RCC 7860 (cell line): ENCODE measurements at regions not wholly inside any gene's neighbourhood (a gene's known extent, or its start where the extent isn't known, plus 50 kb on each side); places are given as distances from the start of the nearest gene placed in this dataset.
A peak's percentile ranks its signal among the peaks of the same experiment; 100 is the strongest.
"Not testable (repeated sequence)": the region's sequence is repeated elsewhere in the genome, so short reads cannot be mapped to it uniquely, and the experiment has no call there.

ENCODE experiments used
- DNase-seq: peaks from one replicate; pipeline ENCODE4 v3.0.0-alpha.2; 2015; ENCODE audit warnings: low spot score
- FAIRE-seq: peaks from 2 replicates; lab custom pipeline; 2012; peaks lifted over from hg19 to GRCh38; lab: Jason Lieb, UNC

DNA sequence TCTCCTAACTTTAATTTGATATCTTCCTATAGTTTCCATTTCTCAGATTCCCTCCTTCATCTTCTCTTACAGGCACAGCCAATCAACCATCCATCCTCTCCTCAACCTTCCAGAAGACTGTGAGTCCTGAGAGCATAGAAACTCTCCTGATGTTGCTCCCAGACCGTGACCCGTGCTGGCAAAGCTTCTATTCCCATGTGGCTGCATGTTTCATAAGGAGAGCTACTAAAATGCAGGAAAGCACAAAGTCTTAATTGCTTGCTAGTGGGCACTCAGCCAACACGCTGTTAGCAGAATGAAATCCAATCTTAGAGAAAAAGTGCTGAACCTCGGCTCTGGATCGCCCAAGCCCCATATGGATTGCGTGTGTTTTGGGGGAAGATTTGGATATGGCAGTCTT lies 1244.7 kb upstream of the ZEB2 start:
- FAIRE-seq: no peak
- no peak for DNase-seq

DNA sequence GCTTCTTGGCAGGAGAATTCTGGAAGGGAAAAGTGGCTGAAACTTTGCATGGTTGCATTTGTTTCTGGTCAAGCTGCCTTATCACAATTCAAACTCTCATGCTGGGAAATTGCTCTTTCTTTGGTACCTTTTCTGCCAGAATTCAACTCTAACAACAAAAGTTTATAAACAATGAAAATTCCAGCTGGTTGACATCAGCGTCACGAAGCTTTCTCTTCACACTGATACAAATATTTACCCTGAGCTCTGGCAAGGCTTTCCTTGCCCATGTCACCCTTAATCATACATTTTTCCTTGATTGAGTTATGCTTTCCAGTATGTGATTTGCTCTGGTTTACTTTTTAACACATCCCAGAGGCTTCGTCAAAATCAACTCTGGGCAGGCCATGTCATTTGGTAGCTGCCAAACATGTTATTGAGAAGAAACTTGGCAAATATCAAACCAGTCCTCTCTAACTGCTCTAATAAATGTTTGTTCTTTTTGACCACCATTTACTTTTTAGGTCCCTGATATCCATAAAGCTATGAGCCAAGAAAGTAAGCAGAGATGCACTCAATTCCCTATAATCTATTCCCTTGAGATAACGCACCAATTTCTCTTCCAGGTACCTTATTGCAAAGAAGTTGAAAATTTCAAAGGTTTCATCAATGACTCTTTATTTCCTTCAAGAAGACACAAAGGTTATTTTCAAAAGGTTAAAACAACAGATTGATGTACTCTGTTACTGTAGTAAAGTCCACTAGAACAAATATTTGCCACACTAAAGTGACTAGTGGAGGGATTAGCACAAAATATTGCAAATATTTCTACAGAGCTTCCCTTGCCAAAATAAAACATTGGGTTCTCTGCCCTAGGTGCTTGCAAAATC lies 1241.1 kb upstream of the ZEB2 start:
- DNase-seq (peak; percentile 73), FAIRE-seq (peak; percentile 25)

DNA sequence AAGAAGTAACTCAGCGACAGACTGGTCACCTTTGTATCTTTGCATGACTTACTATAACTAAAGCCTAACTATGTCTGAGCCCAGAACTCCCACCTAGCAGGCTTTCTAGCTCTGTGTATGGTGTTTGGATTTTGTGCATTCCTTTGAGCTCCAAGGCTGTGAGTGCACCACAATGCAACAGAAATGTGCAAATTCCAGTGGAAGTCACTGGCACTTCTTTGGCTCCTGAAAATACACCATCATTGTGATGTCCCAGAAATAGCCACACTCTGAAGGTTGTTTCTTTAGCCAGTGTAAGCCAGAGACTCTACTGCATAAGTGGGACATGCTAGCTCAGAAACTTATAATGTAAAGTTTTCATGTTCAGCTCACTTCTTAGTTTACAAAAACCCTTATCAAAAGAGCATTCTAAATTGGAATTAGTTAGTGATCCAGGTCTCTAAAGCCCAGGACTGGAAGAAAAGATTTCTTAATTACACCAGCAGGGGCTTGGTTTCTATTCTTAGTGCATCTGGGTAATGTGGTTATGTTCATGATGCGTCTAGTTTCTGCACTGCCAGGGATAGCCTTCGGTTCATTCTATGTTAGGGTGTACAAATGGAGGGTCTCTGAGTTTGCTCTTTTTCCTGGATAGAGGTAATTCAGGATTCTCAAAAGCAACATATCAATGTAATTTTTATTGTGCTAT lies 1239.5 kb upstream of the ZEB2 start:
- FAIRE-seq (no peak), DNase-seq (no peak)

DNA sequence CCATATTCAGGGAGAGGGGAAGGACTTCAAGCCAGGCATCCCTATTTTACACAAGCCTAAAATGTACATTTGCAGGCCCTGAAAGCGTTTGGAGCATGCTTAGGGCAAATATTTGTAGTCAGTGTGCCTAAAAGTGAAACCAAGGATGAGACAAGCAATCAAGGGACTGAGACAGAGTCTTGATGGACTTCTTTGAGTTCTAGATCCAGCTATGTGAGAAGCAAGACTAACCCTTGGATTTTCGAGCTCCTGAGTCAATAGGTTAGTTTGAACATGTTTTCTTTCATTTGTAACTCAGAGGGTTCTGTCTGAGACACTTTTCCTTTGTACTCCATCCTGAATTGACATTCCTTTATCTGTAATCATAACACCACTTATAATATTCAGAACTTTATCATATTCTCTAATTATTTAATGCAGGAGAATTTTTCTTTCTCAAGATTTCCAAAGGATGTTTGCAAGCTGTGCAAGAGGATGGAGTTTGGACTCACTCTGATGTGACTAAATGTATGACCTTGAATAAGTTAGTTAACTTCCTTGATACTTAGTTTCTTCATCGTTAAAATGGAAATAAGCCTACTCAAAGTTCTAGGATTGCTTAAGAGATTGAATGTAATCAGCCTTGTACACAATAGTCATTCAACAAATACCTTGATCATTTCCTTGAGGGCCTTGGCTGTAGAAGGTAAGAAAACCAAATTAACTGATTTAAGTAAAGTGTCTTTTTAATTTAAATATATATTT lies 1237.8 kb upstream of the ZEB2 start:
- DNase-seq: no peak
- no peak for FAIRE-seq

DNA sequence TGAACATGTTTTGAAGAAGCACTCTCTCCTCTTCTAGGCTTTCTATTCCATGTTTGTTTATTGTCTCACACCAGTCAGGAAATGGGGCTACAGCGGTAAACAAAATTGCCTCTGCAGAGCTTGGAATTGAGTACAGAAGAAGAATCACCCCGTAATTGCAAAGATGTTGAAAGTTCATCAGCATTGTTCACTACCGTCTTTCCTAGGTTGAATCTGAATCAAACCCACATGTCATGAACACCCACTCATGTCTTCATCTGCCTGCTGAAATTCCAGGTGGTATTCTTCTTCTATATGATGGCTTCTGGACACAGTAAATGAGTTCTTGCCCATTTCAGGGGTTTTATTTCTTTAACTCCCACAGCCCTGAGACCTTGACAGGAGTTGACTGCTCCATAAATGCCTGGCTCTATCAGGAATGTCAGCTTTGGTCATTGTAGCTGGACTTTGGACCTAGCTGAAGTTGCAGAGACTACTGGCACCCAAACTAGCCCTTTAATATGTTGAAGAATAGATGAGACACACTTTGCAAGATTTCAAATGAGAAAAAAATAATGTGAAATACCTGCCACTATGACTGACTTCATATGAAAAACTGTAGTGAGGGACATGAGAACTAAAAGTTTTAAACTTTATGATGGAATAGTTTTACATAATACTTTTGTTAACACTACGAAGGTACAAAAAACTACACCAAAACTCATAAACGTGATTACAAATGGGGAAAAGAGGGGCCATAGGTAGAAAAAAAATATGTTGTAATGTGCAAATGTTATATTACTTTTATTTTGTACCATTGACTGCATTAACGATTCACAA lies 1235.3 kb upstream of the ZEB2 start:
- DNase-seq (no peak), FAIRE-seq (no peak)

DNA sequence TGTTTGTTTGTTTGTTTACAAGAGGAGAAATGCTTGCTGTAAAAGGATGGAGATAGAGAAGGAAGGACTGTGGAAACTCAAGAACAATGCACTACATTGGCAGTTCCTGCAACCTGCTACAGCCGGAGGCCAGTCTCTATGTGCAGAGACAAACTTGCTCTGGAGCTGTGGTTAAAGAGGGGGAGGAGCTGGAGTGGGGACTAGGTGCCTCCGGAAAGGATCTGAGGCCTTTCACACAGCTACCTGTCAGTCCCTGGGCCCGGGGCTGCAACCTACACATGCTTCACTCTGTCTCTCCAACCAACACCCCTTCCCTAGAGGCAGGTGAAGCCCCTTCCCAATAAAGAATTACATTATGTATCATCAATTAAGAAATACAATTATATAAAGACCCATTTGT lies 1234.0 kb upstream of the ZEB2 start:
- FAIRE-seq (no peak), DNase-seq (no peak)

DNA sequence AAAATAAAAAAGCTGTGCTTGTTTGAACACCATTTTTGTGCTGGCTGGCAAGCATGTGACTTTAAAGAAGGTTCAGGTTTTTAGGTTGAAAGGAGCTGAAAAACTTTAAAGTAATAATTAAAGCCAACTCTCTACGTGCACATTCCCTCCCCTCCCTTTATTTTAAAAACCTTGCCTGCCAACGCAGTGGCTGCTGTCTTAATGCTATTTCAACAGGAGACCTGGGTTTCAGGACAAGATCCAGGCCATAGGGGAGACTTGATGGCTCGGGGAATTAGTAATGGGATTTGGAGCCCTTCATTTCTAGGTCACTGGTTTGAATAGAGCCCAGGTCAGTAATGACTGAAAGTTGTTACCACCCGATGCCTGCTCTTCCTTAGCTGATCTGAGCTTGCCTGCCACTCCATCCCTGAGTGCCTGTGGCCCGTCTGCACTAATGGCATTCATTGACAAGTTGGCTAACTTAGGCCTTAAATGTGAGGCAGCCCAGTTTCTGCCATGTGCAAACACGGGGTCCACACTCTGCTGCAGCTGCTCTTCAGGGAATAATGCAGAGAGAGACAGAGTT lies 1233.2 kb upstream of the ZEB2 start:
- DNase-seq: no peak
- no peak for FAIRE-seq

DNA sequence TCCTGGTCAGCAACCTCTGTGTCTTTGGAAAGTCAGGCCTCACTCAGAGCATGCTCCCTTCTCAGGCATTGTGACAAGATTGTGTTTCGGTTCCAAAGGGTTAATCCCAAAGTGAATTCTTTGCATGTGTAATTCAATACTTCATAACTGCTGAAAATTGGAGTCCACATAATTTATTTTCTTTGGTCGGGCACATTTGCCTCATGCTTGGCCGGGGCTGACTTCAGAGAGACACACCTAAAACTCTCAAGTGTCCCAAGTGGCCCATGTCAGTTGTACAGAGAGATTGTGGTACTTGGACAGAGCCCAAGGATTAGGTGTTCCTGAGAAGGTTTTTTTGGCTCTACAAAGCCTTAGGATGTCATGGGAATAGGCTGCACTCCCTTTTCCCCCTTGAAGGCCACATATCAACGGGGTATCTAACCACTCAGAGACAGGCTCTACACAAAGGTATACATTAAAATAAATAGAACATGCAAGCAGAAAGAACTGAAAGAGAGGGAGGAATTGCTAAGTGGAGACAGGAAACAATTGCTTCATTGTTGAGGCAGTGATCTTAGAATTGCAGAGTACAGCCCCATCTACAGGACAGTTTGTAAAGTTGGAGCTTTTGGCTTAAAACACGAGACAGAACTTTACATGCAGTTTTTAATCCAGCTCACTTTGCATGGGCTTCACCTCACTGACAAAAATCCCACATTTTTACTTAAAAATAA lies 1232.3 kb upstream of the ZEB2 start:
- peak; percentile 67 for FAIRE-seq

DNA sequence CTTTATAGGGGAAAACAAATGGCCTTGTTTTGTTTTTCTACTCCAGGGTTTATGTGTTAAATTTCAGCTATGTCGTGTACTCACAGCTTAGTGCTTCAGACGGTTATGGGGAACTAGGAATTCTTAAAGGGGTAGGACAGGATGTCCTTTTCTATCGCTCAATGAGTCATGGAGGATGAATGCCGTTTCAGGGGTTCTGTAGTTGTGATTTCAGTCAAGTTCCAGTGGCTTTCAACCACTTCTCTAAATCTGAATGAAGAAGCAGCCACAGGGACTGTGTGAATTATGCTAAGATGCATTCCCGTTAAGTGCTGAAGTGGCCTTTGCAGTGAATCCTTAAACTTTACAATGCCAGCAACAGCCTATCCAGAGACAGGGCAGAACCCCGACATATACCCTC lies 1231.7 kb upstream of the ZEB2 start:
- DNase-seq (peak; percentile 45), FAIRE-seq (no peak)

More for the DNA sequence above, 1232.3 kb upstream of the ZEB2 start:
- peak; percentile 54 for DNase-seq

DNA sequence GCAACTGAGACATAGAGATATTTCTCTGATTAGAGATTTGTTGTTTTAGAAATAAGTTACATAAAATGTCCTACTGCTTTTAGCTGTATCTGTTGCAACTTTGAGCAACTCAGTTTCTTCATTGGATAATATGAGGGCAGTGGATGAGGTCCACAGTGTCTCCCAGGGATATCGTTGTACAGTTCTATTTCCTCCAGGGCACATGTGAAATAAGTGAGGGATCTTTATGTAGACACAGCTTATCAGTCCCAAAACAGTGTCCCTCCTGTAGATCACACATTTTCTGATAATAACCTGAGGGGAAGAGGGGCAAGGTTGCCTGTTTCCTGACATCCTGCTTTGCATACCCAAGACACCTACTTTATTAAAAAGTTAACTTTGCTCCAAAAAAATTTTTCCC lies 1231.2 kb upstream of the ZEB2 start:
- DNase-seq: no peak
- no peak for FAIRE-seq

DNA sequence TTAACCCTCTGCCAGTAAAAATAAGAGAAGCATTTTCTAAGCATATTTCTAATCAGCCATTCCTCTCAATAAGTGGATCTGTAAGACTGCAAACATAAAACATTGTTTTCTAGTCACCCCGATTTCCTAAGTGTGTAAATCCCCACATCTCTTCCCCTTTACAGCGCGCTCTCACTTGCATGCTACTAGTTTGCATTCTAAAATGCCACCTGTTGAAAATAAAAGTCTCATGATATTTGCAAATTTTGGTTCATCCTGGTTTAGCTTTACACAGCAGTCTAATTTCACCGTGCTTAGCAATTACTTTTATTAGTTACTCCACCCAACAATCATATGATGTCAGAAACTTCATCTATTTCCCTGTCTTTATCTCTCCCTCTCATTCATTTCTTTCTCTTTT lies 1230.7 kb upstream of the ZEB2 start:
- FAIRE-seq (no peak), DNase-seq (no peak)

DNA sequence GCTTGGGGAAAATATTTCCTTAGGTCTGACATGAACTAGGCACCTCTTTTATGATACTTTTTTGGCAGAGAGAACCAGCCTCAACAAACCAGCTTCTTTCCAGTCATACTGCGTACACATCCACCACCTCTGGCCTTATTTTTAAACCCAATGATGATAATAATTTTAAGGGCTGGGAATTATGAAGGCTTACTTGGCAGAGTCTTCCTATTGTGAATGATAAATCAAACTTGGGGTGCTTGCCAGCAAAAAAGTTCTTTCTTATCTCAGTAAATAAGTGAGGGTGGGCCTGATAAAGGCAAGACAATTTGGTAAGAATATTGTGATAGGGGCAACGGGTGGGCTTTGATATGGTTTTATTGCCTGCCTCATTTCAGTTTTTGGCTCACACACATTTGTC lies 1230.2 kb upstream of the ZEB2 start:
- FAIRE-seq (no peak), DNase-seq (no peak)

DNA sequence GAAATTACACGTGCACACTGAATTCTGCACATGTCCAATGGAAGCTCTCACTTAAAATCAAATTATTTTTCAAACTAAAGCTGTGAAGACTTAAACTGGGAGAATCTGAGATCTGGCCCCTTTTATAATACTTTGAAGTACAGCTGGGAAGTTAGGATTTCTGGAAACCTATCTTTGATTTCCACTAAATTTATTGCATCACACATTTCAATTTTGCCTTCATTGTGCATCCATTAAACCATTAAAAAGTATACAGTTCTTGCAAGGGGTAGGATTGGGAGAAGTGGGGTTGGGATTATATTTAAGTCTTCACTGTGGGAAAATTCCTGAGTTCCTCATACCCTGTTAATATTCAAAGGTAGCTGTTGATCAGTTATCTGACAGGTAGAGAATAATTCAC lies 1229.6 kb upstream of the ZEB2 start:
- FAIRE-seq: no peak

DNA sequence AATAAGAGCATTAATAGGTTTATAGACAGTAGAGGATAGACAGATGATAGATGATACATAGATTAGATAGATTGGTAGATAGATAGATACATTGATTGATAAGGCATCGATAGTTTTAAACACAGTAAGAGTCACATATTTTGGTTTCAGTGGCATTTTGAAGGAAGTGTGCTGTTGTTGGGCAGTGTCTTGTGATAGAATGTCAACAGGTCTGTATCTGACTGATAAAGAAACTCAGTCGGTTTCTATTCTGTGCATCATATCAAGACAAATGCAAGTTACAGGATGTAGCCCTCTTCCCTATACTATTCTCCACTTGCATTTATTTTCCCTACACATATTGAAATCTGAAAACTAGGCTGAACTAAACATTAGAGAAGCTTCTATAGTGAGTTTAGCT lies 1229.0 kb upstream of the ZEB2 start:
- DNase-seq (no peak), FAIRE-seq (no peak)

More for the DNA sequence above, 1229.6 kb upstream of the ZEB2 start:
- no peak for DNase-seq

DNA sequence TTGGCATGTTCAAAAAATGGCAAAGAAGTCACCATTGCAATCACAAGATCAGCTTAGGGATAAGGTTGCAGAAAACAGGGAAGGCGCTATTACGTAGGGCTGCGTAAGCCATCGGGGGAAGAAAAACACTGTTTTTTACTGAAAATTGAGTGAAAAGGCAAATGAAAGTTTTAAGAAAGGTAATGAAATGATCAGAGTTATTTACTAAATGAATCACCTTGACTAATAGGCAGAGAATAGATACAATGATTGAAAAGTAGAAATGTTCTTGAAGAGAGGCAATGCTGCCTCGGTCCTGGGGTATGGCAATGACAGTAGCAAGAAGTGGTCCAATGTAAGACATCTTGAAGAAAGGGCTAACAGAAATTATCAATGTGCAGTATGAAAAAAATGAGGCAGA lies 1227.8 kb upstream of the ZEB2 start:
- FAIRE-seq: no peak
- no peak for DNase-seq

DNA sequence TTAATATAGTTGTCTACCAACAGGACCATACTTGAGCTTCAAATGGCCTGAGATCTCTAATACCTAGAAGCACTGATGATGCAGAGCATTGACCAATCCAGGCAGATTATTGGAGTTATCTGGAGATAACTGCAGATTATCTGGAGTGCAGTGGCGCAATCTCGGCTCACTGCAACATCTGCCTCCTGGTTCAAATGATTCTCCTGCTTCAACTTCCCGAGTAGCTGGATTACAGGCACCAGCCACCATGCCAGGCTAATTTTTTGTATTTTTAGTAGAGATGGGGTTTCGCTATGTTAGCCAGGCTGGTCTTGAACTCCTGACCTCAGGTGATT lies 1225.4 kb upstream of the ZEB2 start:
- not testable (repeated sequence) for FAIRE-seq

DNA sequence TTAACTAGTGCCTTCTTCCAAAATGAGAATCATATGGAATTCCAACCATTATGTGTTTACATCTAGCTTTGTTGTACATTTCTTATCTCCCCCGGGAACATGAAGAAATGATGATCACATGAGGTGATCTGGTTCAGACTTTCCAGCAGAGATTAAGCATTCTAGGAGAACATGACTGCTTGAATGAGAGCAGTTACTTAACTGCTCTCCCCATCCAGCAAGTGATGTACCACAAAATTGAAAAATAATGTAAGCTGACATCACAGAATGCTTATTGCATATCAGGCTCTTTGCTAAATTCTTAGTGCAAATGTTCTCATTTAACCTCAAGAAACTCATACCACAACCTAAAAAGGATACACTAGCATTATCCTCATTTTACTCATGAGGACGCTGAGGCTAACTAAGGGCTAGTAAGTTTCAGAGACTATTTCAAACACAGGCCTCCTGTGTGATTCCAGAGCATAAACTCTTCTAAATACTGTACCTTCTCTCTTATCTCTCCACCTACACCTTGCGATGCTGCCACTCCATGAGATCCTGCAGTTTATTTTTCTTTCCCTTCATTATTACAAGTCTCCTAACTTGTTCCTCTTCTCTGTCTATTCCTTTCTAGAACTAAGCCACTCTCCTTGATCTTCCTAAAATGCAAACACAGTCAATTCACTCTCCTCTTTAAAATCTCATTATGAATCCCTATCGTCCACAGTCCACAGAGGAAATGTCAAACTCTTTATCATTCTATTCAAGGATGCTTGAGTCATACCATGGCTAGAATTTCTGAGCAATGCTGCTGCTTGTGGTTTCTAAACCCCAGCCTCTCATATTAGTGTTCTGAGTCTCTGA lies 1224.8 kb upstream of the ZEB2 start:
- FAIRE-seq (peak; percentile 92), DNase-seq (peak; percentile 81)

More for the DNA sequence above, 1225.4 kb upstream of the ZEB2 start:
- DNase-seq: not testable (repeated sequence)

DNA sequence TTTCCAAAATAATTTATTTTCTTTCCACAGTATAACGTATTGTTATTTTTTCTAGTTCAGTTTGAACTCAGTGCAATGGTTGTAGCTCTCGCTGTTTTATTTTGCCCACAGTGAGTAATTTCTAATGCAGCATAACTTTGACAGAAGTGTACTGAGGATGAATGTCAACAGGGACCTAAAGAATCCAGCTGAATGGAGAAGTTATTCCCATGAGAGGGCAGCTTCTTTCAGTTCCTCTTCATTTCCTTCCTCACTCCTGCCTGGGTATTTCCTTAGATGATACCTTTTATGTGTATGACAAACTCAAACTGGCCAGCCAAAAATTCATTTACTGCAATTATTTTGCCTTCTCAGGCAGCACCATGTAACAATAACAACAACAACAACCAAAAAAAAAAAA lies 1223.1 kb upstream of the ZEB2 start:
- DNase-seq (no peak), FAIRE-seq (no peak)

DNA sequence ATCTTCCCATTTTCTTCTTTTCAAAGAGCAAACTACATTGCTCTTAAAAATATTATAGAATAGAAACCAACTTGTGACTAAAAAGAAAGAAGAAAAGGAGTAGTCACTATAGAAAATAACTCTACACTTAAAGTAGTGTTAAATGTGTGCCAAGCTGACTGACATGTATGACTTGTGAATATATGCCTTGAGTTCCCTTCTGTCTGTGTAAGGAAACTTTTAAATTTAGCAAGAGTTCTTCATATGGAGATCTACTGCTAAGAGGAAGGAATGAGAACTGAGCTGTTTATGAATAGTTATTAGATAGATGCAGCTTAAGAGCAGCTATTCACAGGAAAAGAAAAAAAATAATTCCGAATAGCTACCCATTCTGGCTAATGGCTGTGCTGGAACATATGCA lies 1221.7 kb upstream of the ZEB2 start:
- no peak for DNase-seq
- FAIRE-seq: no peak
